Type B pancreatic cell (in vitro differentiated cells): ENCODE measurements at regions not wholly inside any gene's neighbourhood (a gene's known extent, or its start where the extent isn't known, plus 50 kb on each side); places are given as distances from the start of the nearest gene placed in this dataset.

Experiments
- DNase-seq: peaks from one replicate; pipeline ENCODE4 v3.0.0; 2021; ENCODE audit warnings: mixed read lengths; ENCODE audit not compliant: unreplicated experiment; ENCODE audit errors: extremely low spot score
- H3K27ac Mint-ChIP-seq: 2 replicates; pipeline ENCODE4 v1.8.0; 2021; ENCODE audit warnings: mild to moderate bottlenecking, mixed read lengths
- H3K27me3 Mint-ChIP-seq: 2 replicates; pipeline ENCODE4 v1.8.0; 2021; ENCODE audit warnings: mixed read lengths
- H3K36me3 Mint-ChIP-seq: 2 replicates; pipeline ENCODE4 v1.8.0; 2021; ENCODE audit warnings: mixed read lengths
- H3K4me1 Mint-ChIP-seq: one replicate; pipeline ENCODE4 v1.8.0; 2021; ENCODE audit warnings: mixed read lengths; ENCODE audit not compliant: unreplicated experiment
- H3K4me3 Mint-ChIP-seq: 2 replicates; pipeline ENCODE4 v1.8.0; 2021; ENCODE audit warnings: mild to moderate bottlenecking, mixed read lengths
- H3K9me3 Mint-ChIP-seq: 2 replicates; pipeline ENCODE4 v1.8.0; 2021; ENCODE audit warnings: mixed read lengths
- CTCF ChIP-seq: fragments of 200-600 bp; sonication (generic); conservative IDR thresholded peaks from 2 replicates; pipeline ENCODE4 v1.5.0; 2021; ENCODE audit warnings: antibody characterized with exemption, mild to moderate bottlenecking

GRCh38 chr10:44198096-44198779 lies 186.7 kb downstream of the CXCL12 start:
- H3K9me3 Mint-ChIP-seq = no peaks in the 10 kb centered on the region
- H3K27ac Mint-ChIP-seq = no peak overlapping the region
- DNase-seq = no peak
- H3K4me1 Mint-ChIP-seq = peaks cover 16% of the 10 kb centered on the region
- H3K36me3 Mint-ChIP-seq = no peaks in the 10 kb centered on the region
- no peaks in the 10 kb centered on the region for H3K27me3 Mint-ChIP-seq
- H3K4me3 Mint-ChIP-seq = no peak overlapping the region
- no peak for TF ChIP-seq CTCF

GRCh38 chr10:44197646-44198045 lies 187.3 kb downstream of the CXCL12 start:
- no peaks in the 10 kb centered on the region for H3K9me3 Mint-ChIP-seq
- DNase-seq = peak; percentile 39
- no peak overlapping the region for H3K27ac Mint-ChIP-seq
- H3K4me1 Mint-ChIP-seq = peaks cover 21% of the 10 kb centered on the region
- no peak overlapping the region for H3K4me3 Mint-ChIP-seq
- TF ChIP-seq CTCF = no peak
- H3K27me3 Mint-ChIP-seq = no peaks in the 10 kb centered on the region
- no peaks in the 10 kb centered on the region for H3K36me3 Mint-ChIP-seq

- Mint-ChIP-seq H3K27me3 (no peaks in the 10 kb centered on the region), H3K4me3 (no peak overlapping the region), H3K27ac (no peak overlapping the region), H3K36me3 (no peaks in the 10 kb centered on the region), H3K4me1 (peaks cover 21% of the 10 kb centered on the region), H3K9me3 (no peaks in the 10 kb centered on the region)
- DNase-seq = no peak
- no peak for TF ChIP-seq CTCF
Observed at GRCh38 chr10:44196336-44196735, 188.6 kb downstream of the CXCL12 start.

GRCh38 chr10:44196008-44196320 lies 188.9 kb downstream of the CXCL12 start:
- no peak overlapping the region for H3K4me3 Mint-ChIP-seq
- H3K27me3 Mint-ChIP-seq = no peaks in the 10 kb centered on the region
- TF ChIP-seq CTCF = no peak
- DNase-seq = no peak
- peaks cover 21% of the 10 kb centered on the region for H3K4me1 Mint-ChIP-seq
- no peaks in the 10 kb centered on the region for H3K36me3 Mint-ChIP-seq
- peaks cover 2% of the 10 kb centered on the region for H3K9me3 Mint-ChIP-seq
- H3K27ac Mint-ChIP-seq = no peak overlapping the region

- no peak for DNase-seq
- no peak for TF ChIP-seq CTCF
- Mint-ChIP-seq H3K36me3 (no peaks in the 10 kb centered on the region), H3K4me1 (peaks cover 21% of the 10 kb centered on the region), H3K27ac (no peak overlapping the region), H3K9me3 (peaks cover 7% of the 10 kb centered on the region), H3K4me3 (no peak overlapping the region), H3K27me3 (no peaks in the 10 kb centered on the region)
Observed at GRCh38 chr10:44195112-44196007, 189.5 kb downstream of the CXCL12 start.
